HG03521 (cell line): ENCODE measurements at regions not wholly inside any gene's neighbourhood (a gene's known extent, or its start where the extent isn't known, plus 50 kb on each side); places are given as distances from the start of the nearest gene placed in this dataset.

Experiments used
- ATAC-seq: cut with Tn5 transposase; IDR thresholded peaks from one replicate; pipeline ENCODE4 v1.9.1; 2021; ENCODE audit warnings: mild to moderate bottlenecking, moderate library complexity; ENCODE audit not compliant: unreplicated experiment

- ATAC-seq, result no peak
Observed at GRCh38 chr12:46432325-46432724, 59.8 kb upstream of the SLC38A2 start.

- ATAC-seq, result no peak
Observed at GRCh38 chr12:46430340-46430948, 57.9 kb upstream of the SLC38A2 start.
